Osteoblast (primary cell): ENCODE measurements at regions not wholly inside any gene's neighbourhood (a gene's known extent, or its start where the extent isn't known, plus 50 kb on each side); places are given as distances from the start of the nearest gene placed in this dataset.

Source experiments
- DNase-seq: peaks from one replicate; pipeline ENCODE4 v3.0.0; 2011; ENCODE audit warnings: low spot score, mixed read lengths; ENCODE audit not compliant: insufficient read length; ENCODE audit errors: missing footprints
- H2AFZ ChIP-seq: 2 replicates; pipeline ENCODE4 v1.6.0; 2011; ENCODE audit warnings: mild to moderate bottlenecking, low read length
- H3K27ac ChIP-seq: 2 replicates; pipeline ENCODE4 v1.5.1; 2011; ENCODE audit warnings: mild to moderate bottlenecking, low read depth, low read length, moderate library complexity
- H3K27me3 ChIP-seq: 2 replicates; pipeline ENCODE4 v1.6.0; 2012; ENCODE audit warnings: mild to moderate bottlenecking, control low read depth, inconsistent platforms, low read length, moderate library complexity; ENCODE audit not compliant: insufficient read depth
- H3K36me3 ChIP-seq: 2 replicates; pipeline ENCODE4 v1.5.1; 2011; ENCODE audit warnings: mild to moderate bottlenecking, low read length, control low read depth, moderate library complexity; ENCODE audit not compliant: insufficient read depth
- H3K4me1 ChIP-seq: 2 replicates; pipeline ENCODE4 v1.5.1; 2011; ENCODE audit warnings: mild to moderate bottlenecking, low read length, control low read depth, moderate library complexity; ENCODE audit not compliant: insufficient read depth
- H3K4me2 ChIP-seq: 2 replicates; pipeline ENCODE4 v1.6.0; 2011; ENCODE audit warnings: mild to moderate bottlenecking, low read length; ENCODE audit not compliant: insufficient read depth
- H3K4me3 ChIP-seq: fragments of 200-600 bp; sonication (generic); 3 replicates; pipeline ENCODE4 v1.5.1; 2012; ENCODE audit warnings: mild to moderate bottlenecking, low read length, inconsistent platforms; ENCODE audit not compliant: insufficient read depth
- H3K79me2 ChIP-seq: 2 replicates; pipeline ENCODE4 v1.6.0; 2012; ENCODE audit warnings: mild to moderate bottlenecking, low read length, control low read depth, inconsistent platforms; ENCODE audit not compliant: insufficient read depth
- H3K9me3 ChIP-seq: 2 replicates; pipeline ENCODE4 v1.5.1; 2011; ENCODE audit warnings: low read depth, low read length, control low read depth
- H4K20me1 ChIP-seq: 2 replicates; pipeline ENCODE4 v1.6.0; 2012; ENCODE audit warnings: mild to moderate bottlenecking, low read length, control low read depth; ENCODE audit not compliant: insufficient read depth
- TF ChIP-seq, protein P1 (sequence below): IDR thresholded peaks from 2 replicates; pipeline ENCODE4 v1.5.1; 2011; ENCODE audit warnings: mild to moderate bottlenecking, low read depth, low read length, moderate library complexity; ENCODE audit errors: extremely low read depth

DNA sequence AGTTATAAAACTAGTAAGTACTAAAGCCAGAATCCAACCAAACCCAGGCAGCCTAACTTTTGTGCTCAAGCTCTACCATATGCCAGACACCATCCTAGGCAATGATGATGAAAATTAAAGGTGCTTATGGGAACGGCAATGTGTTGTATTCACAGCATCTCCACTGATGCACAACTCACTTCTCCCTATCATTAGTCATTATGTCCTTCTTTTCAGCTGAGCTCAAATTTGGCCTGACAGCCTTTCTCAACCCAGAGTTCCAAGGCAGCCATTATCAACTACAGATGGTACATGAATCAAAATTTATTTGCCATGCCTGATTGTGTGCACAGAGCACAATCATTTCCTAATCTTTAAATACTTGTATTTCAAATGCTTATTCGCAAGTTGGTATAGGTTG, 121.6 kb upstream of the TNPO1 start:
- no peak for DNase-seq
- Histone ChIP-seq H3K4me2 (no peak overlapping the region), H3K4me3 (no peak overlapping the region), H3K9me3 (no peaks in the 10 kb centered on the region), H3K27ac (no peak overlapping the region), H4K20me1 (no peaks in the 10 kb centered on the region), H2AFZ (no peak overlapping the region), H3K36me3 (no peaks in the 10 kb centered on the region), H3K79me2 (no peaks in the 10 kb centered on the region), H3K4me1 (no peaks in the 10 kb centered on the region), H3K27me3 (peaks cover 11% of the 10 kb centered on the region)
- TF ChIP-seq, protein P1, sequence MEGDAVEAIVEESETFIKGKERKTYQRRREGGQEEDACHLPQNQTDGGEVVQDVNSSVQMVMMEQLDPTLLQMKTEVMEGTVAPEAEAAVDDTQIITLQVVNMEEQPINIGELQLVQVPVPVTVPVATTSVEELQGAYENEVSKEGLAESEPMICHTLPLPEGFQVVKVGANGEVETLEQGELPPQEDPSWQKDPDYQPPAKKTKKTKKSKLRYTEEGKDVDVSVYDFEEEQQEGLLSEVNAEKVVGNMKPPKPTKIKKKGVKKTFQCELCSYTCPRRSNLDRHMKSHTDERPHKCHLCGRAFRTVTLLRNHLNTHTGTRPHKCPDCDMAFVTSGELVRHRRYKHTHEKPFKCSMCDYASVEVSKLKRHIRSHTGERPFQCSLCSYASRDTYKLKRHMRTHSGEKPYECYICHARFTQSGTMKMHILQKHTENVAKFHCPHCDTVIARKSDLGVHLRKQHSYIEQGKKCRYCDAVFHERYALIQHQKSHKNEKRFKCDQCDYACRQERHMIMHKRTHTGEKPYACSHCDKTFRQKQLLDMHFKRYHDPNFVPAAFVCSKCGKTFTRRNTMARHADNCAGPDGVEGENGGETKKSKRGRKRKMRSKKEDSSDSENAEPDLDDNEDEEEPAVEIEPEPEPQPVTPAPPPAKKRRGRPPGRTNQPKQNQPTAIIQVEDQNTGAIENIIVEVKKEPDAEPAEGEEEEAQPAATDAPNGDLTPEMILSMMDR = no peak

DNA sequence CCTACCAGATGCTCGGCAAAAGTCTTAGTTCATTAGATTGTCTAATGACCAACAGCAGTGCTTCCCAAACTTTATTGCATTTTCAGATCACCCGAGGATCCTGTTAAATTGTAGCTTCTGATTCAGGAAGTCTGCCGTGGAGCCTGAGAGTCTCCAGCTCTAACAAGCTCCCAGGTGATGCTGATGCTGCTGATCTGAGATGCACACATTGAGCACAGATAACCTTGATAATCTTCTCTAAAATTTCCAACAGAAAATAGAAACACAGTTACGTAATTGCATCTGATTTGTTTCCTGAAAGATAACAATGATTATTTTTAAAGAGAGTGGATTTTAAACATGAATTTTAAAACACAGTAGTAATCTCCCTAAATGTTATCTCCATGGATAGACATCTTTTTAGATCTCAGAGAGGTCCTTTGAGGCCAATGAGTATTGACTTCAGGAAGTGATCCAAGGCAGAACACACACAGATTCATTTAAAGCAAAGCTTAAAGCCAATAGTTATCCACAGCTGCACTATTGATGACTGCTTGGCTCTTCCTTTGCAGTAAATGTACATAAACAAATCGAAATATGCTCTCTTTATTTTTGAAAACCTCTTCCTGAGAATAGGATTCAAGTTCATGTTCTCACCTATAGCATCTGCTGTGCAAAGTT, 122.8 kb upstream of the TNPO1 start:
- H3K4me2 ChIP-seq = no peak overlapping the region
- no peak overlapping the region for H3K4me3 ChIP-seq
- no peaks in the 10 kb centered on the region for H3K9me3 ChIP-seq
- TF ChIP-seq, protein P1 = no peak
- no peaks in the 10 kb centered on the region for H3K79me2 ChIP-seq
- DNase-seq = no peak
- H4K20me1 ChIP-seq = no peaks in the 10 kb centered on the region
- H3K36me3 ChIP-seq = no peaks in the 10 kb centered on the region
- H2AFZ ChIP-seq = no peak overlapping the region
- H3K27ac ChIP-seq = no peak overlapping the region
- peaks cover 11% of the 10 kb centered on the region for H3K27me3 ChIP-seq
- no peaks in the 10 kb centered on the region for H3K4me1 ChIP-seq

DNA sequence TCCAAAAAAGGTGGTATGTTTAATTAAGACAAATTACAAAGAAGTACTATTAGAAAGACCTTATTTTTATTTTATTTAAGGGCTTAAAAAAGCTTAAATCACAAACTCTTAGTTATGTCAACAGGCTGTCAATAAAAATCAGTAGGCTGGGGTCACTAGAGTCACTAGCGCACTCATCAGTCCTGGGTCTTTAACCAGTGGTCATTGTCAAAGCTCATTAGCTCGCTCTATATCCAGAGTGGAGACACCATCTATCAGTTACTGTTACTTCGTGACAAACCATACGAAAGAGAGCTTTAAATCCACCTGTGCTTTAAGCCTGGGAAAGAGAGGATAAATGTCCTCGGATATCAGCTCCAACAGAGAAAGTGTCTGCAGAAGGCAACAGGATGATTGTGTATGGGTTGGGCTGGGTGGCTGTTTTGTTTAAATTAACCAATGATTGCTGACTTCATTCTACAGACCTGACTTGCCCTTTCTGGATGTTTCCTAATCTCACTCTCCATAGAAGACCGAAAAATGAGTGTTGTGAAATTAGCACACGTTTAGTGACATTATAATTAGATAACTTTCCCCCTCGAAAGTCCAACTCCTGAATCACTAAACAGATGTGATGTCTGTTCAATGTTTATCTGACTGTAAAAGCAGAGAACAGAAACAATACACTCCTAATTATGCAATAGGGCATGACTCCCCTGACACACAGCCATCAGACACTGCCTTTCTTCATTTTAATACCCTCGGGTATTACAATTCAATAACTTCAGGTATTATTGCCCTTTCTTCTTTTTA, 123.6 kb upstream of the TNPO1 start:
- no peaks in the 10 kb centered on the region for H3K4me1 ChIP-seq
- H3K27ac ChIP-seq = no peak overlapping the region
- H3K9me3 ChIP-seq = no peaks in the 10 kb centered on the region
- peaks cover 11% of the 10 kb centered on the region for H3K27me3 ChIP-seq
- TF ChIP-seq, protein P1 = no peak
- H3K4me3 ChIP-seq = no peak overlapping the region
- H2AFZ ChIP-seq = no peak overlapping the region
- no peak for DNase-seq
- H3K4me2 ChIP-seq = no peak overlapping the region
- H3K36me3 ChIP-seq = no peaks in the 10 kb centered on the region
- no peaks in the 10 kb centered on the region for H4K20me1 ChIP-seq
- H3K79me2 ChIP-seq = no peaks in the 10 kb centered on the region

DNA sequence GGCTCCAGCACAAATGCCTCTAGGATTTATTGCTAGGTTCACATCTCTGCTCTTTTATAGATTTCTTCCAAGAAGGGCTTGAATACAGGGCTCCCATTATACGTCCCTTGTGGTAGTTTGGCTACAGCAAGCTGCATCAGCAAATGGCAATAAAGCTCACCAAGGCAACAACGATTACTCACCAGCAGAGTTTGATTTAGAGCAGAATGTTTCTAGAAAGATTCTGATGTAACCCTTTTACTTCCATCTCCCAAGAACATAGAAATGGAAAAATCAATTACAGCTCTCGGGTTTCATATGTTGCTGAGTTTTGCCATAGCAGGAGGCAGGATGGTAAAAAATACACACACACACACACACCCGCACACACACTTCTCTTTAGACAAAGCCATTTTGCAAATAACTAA, 124.2 kb upstream of the TNPO1 start:
- Histone ChIP-seq H3K27ac (no peak overlapping the region), H3K4me2 (no peak overlapping the region), H2AFZ (no peak overlapping the region), H3K4me1 (no peaks in the 10 kb centered on the region), H3K27me3 (peaks cover 11% of the 10 kb centered on the region), H4K20me1 (no peaks in the 10 kb centered on the region), H3K4me3 (no peak overlapping the region), H3K79me2 (no peaks in the 10 kb centered on the region), H3K36me3 (no peaks in the 10 kb centered on the region), H3K9me3 (no peaks in the 10 kb centered on the region)
- DNase-seq = no peak
- TF ChIP-seq, protein P1 = no peak
